CD4-positive, alpha-beta T cell (primary cell): ENCODE measurements at regions not wholly inside any gene's neighbourhood (a gene's known extent, or its start where the extent isn't known, plus 50 kb on each side); places are given as distances from the start of the nearest gene placed in this dataset.

Source experiments
- ATAC-seq: fragments of 200-7000 bp; cut with Tn5 transposase; one replicate; pipeline ENCODE4 v1.10.0; 2022; ENCODE audit warnings: mild to moderate bottlenecking; ENCODE audit not compliant: poor library complexity
- CTCF ChIA-PET: fragments of 350-600 bp; sonication (Branson Sonifier 250); formaldehyde crosslinking; loops from one replicate; lab custom pipeline; 2021; ENCODE audit warnings: antibody characterized with exemption, inconsistent platforms; lab: Charles Lee
- POLR2A ChIA-PET: fragments of 350-600 bp; sonication (Branson Sonifier 250); formaldehyde crosslinking; loops from one replicate; lab custom pipeline; 2021; ENCODE audit warnings: antibody characterized with exemption, inconsistent platforms; lab: Charles Lee
- DNase-seq, 14 experiments: peaks; one replicate each; pipeline ENCODE4 v3.0.0-alpha.2; 2013 to 2020; ENCODE audit warnings: mixed read lengths in 2 of 14
- H3K27ac ChIP-seq, 2 donors: one replicate each; pipeline versions ENCODE4 v1.5.1 to v1.7.0; 2013; ENCODE audit warnings: low read length in 2 of 2, low read depth in 1 of 2, mild to moderate bottlenecking in 1 of 2
- H3K27me3 ChIP-seq, 2 experiments: 1 replicate in 1 of 2; 2 replicates in 1 of 2; pipeline versions ENCODE4 v1.6.1 to v1.7.0; 2013; ENCODE audit warnings: low read length in 2 of 2, control low read depth in 1 of 2, mild to moderate bottlenecking in 1 of 2, moderate library complexity in 1 of 2; ENCODE audit not compliant: insufficient read depth in 2 of 2, control insufficient read depth in 1 of 2
- H3K36me3 ChIP-seq: one replicate; pipeline ENCODE4 v1.6.1; 2013; ENCODE audit warnings: low read length, control low read depth; ENCODE audit not compliant: insufficient read depth
- H3K4me1 ChIP-seq: one replicate; pipeline ENCODE4 v1.6.1; 2013; ENCODE audit warnings: low read length, control low read depth; ENCODE audit not compliant: insufficient read depth
- H3K4me3 ChIP-seq: one replicate; pipeline ENCODE4 v1.5.1; 2013; ENCODE audit warnings: mild to moderate bottlenecking, low read length, moderate library complexity
- H3K9me3 ChIP-seq, 2 experiments: 1 replicate in 1 of 2; 2 replicates in 1 of 2; pipeline versions ENCODE4 v1.6.1 to v1.7.0; 2013; ENCODE audit warnings: low read length in 2 of 2, mild to moderate bottlenecking in 2 of 2, control low read depth in 1 of 2, moderate library complexity in 1 of 2; ENCODE audit not compliant: control insufficient read depth in 1 of 2, insufficient read depth in 1 of 2
- H3K27ac Mint-ChIP-seq: one replicate; pipeline ENCODE4 v1.8.0; 2020; ENCODE audit warnings: mixed read lengths
- H3K27me3 Mint-ChIP-seq: one replicate; pipeline ENCODE4 v1.8.0; 2021; ENCODE audit warnings: mixed read lengths
- H3K36me3 Mint-ChIP-seq: one replicate; pipeline ENCODE4 v1.8.0; 2021; ENCODE audit warnings: low read depth, mixed read lengths
- H3K4me1 Mint-ChIP-seq: one replicate; pipeline ENCODE4 v1.8.0; 2021; ENCODE audit warnings: low read depth, mixed read lengths
- H3K4me3 Mint-ChIP-seq: one replicate; pipeline ENCODE4 v1.8.0; 2020; ENCODE audit warnings: mild to moderate bottlenecking, mixed read lengths
- H3K9me3 Mint-ChIP-seq: one replicate; pipeline ENCODE4 v1.8.0; 2020; ENCODE audit warnings: mixed read lengths
- intact Hi-C, 2 experiments: fragments of 100-400 bp; cut with DNase I in 1 of 2; cut with micrococcal nuclease in 1 of 2; formaldehyde crosslinking; loops; one replicate each; pipeline versions ENCODE4 v1.15.1 to v1.9.0; 2023 to 2025; cut with DNase I, micrococcal nuclease
- TF ChIP-seq, protein P1 (sequence below): fragments of 200-600 bp; IDR thresholded peaks from one replicate; pipeline ENCODE4 v1.8.0; 2022; ENCODE audit warnings: antibody characterized with exemption, mild to moderate bottlenecking

DNA sequence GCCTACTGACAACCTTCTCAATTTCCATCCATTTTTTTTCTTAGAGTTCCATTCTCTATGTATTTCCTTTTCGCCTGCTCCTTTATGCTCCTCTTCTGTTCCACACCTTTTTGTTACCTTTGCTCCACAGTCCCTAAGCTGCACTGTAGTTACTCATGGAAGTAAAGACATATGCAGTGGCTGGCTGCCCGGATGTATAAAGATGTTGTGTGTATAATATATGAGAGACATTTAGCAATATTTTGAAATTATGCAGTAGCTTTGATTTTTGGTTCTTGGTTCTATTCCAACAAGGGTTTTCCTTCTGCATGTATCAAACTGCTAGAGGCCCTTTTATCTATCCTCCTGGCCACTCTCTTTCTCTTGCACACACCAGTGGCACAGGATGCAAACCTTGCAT is 234.9 kb downstream of the DOK5 start:
- Histone ChIP-seq H3K27ac (no peak overlapping the region), H3K27me3 (no peaks in the 10 kb centered on the region), H3K9me3 (no peaks in the 10 kb centered on the region), H3K36me3 (no peaks in the 10 kb centered on the region), H3K4me1 (no peaks in the 10 kb centered on the region), H3K4me3 (no peak overlapping the region)
- Mint-ChIP-seq H3K4me3 (no peak overlapping the region), H3K27ac (no peak overlapping the region), H3K27me3 (peaks cover 6% of the 10 kb centered on the region), H3K9me3 (no peaks in the 10 kb centered on the region), H3K4me1 (no peaks in the 10 kb centered on the region), H3K36me3 (no peaks in the 10 kb centered on the region)
- CTCF ChIA-PET = no interaction called here
- ATAC-seq (no peak), DNase-seq (no peak)
- intact Hi-C loops = no loop called here
- TF ChIP-seq, protein P1, sequence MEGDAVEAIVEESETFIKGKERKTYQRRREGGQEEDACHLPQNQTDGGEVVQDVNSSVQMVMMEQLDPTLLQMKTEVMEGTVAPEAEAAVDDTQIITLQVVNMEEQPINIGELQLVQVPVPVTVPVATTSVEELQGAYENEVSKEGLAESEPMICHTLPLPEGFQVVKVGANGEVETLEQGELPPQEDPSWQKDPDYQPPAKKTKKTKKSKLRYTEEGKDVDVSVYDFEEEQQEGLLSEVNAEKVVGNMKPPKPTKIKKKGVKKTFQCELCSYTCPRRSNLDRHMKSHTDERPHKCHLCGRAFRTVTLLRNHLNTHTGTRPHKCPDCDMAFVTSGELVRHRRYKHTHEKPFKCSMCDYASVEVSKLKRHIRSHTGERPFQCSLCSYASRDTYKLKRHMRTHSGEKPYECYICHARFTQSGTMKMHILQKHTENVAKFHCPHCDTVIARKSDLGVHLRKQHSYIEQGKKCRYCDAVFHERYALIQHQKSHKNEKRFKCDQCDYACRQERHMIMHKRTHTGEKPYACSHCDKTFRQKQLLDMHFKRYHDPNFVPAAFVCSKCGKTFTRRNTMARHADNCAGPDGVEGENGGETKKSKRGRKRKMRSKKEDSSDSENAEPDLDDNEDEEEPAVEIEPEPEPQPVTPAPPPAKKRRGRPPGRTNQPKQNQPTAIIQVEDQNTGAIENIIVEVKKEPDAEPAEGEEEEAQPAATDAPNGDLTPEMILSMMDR = no peak
- POLR2A ChIA-PET = no interaction called here

DNA sequence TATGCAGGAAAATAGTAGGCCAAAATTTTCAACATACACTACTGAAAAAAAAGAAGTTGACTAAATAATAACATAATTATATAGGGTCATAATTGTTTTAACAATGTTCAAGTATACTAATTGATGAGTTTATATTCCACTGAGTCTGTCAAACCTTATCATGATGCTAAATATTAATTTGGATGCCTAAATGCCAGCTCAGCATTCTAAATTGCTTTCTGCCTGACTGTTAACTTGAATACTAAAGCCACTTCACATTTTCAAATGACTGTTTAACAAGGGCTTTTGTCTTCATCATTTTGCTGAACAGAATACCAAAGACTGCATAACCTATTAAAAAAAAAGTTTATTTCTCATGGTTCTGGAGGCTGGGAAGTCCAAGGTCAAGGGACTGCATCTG is 232.8 kb downstream of the DOK5 start:
- intact Hi-C loops = no loop called here
- H3K4me3 Mint-ChIP-seq = no peak overlapping the region
- Histone ChIP-seq H3K27me3 (no peaks in the 10 kb centered on the region), H3K9me3 (no peaks in the 10 kb centered on the region), H3K27ac (no peak overlapping the region), H3K36me3 (no peaks in the 10 kb centered on the region), H3K4me3 (no peak overlapping the region), H3K4me1 (no peaks in the 10 kb centered on the region)
- peaks cover 9% of the 10 kb centered on the region for H3K27me3 Mint-ChIP-seq
- CTCF ChIA-PET = no interaction called here
- POLR2A ChIA-PET = no interaction called here
- H3K36me3 Mint-ChIP-seq = no peaks in the 10 kb centered on the region
- H3K4me1 Mint-ChIP-seq = no peaks in the 10 kb centered on the region
- TF ChIP-seq, protein P1 = no peak
- no peaks in the 10 kb centered on the region for H3K9me3 Mint-ChIP-seq
- DNase-seq (no peak), ATAC-seq (no peak)
- no peak overlapping the region for H3K27ac Mint-ChIP-seq

DNA sequence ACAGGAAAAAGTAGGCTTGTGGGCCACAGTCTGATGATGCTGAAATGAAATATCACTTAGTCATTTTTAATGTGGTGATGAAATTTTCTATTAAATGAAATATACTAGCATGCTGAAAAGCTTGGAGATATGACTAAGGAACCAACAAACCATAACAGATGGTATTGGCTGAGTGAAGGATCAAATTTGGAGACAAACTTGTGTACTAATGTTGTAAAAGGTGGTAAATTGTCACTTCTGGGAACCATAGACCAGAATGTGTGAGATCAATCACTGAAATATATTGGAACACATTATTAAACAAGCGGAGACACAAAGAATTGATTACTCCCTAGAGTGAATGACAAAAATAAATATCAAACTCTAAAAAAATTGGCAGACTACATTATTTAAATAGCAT is 232.4 kb downstream of the DOK5 start:
- ChIA-PET POLR2A (no interaction called here), CTCF (no interaction called here)
- ATAC-seq (no peak), DNase-seq (no peak)
- Mint-ChIP-seq H3K36me3 (no peaks in the 10 kb centered on the region), H3K9me3 (no peaks in the 10 kb centered on the region), H3K4me3 (no peak overlapping the region), H3K27ac (no peak overlapping the region), H3K27me3 (peaks cover 10% of the 10 kb centered on the region), H3K4me1 (no peaks in the 10 kb centered on the region)
- H3K27me3 ChIP-seq = no peaks in the 10 kb centered on the region
- no peaks in the 10 kb centered on the region for H3K9me3 ChIP-seq
- intact Hi-C loops = no loop called here
- no peaks in the 10 kb centered on the region for H3K4me1 ChIP-seq
- H3K36me3 ChIP-seq = no peaks in the 10 kb centered on the region
- H3K4me3 ChIP-seq = no peak overlapping the region
- H3K27ac ChIP-seq = no peak overlapping the region
- TF ChIP-seq, protein P1 = no peak
